Hematopoietic multipotent progenitor cell (in vitro differentiated cells): ENCODE measurements at regions not wholly inside any gene's neighbourhood (a gene's known extent, or its start where the extent isn't known, plus 50 kb on each side); places are given as distances from the start of the nearest gene placed in this dataset.
"Not testable (repeated sequence)": the region's sequence is repeated elsewhere in the genome, so short reads cannot be mapped to it uniquely, and the experiment has no call there.

ENCODE experiments used
- DNase-seq, 3 donors: peaks; one replicate each; pipeline ENCODE4 v3.0.0-alpha.2; 2011 to 2015; ENCODE audit warnings: low read depth in 2 of 3, low spot score in 2 of 3

GRCh38 chr1:100597061-100597741 lies 59.3 kb downstream of the GPR88 start:
- peak in 2 of 3 donors; percentile 64 to 75 for DNase-seq

GRCh38 chr1:100597784-100598183 lies 59.8 kb downstream of the GPR88 start:
- DNase-seq, result peak in 1 of 3 donors; percentile 24

GRCh38 chr1:100600377-100600776 lies 62.4 kb downstream of the GPR88 start:
- not testable (repeated sequence) for DNase-seq

- DNase-seq, result not testable (repeated sequence)
Observed at GRCh38 chr1:100602028-100602427, 64.1 kb downstream of the GPR88 start.

GRCh38 chr1:100604372-100604771 lies 66.4 kb downstream of the GPR88 start:
- no peak for DNase-seq

GRCh38 chr1:100606438-100606837 lies 68.5 kb downstream of the GPR88 start:
- peak in 1 of 3 donors; percentile 61 for DNase-seq

- no peak for DNase-seq
Observed at GRCh38 chr1:100607628-100608240, 69.8 kb downstream of the GPR88 start.

GRCh38 chr1:100609849-100610248 lies 71.9 kb downstream of the GPR88 start:
- DNase-seq, result no peak

- DNase-seq, result no peak
Observed at GRCh38 chr1:100611086-100611485, 73.1 kb downstream of the GPR88 start.

GRCh38 chr1:100612540-100612939 lies 74.6 kb downstream of the GPR88 start:
- no peak for DNase-seq

GRCh38 chr1:100613817-100614559 lies 76.0 kb downstream of the GPR88 start:
- DNase-seq, result no peak

- no peak for DNase-seq
Observed at GRCh38 chr1:100614570-100614969, 76.6 kb downstream of the GPR88 start.

GRCh38 chr1:100615686-100616085 lies 77.7 kb downstream of the GPR88 start:
- no peak for DNase-seq

- no peak for DNase-seq
Observed at GRCh38 chr1:100616121-100616621, 78.2 kb downstream of the GPR88 start.

- DNase-seq, result peak in 1 of 3 donors; percentile 6
Observed at GRCh38 chr1:100622037-100622436, 84.1 kb downstream of the GPR88 start.

- DNase-seq, result no peak
Observed at GRCh38 chr1:100622506-100622905, 84.6 kb downstream of the GPR88 start.

- DNase-seq, result no peak
Observed at GRCh38 chr1:100622966-100623762, 85.2 kb downstream of the GPR88 start.

- no peak for DNase-seq
Observed at GRCh38 chr1:100624886-100625610, 87.1 kb downstream of the GPR88 start.

GRCh38 chr1:100626397-100626796 lies 88.5 kb downstream of the GPR88 start:
- no peak for DNase-seq
